Common myeloid progenitor, CD34-positive (primary cell): ENCODE measurements at regions not wholly inside any gene's neighbourhood (a gene's known extent, or its start where the extent isn't known, plus 50 kb on each side); places are given as distances from the start of the nearest gene placed in this dataset.

Experiments used
- CTCF ChIA-PET: fragments of 350-600 bp; sonication (Branson Sonifier 250); formaldehyde crosslinking; loops from one replicate; lab custom pipeline; 2021; ENCODE audit warnings: antibody characterized with exemption; lab: Charles Lee
- POLR2A ChIA-PET: fragments of 350-600 bp; sonication (Branson Sonifier 250); formaldehyde crosslinking; loops from one replicate; lab custom pipeline; 2021; ENCODE audit warnings: antibody characterized with exemption; lab: Charles Lee
- DNase-seq, 3 donors: peaks; one replicate each; pipeline versions ENCODE4 v3.0.0 to v3.0.0-alpha.2; 2013
- H3K27ac ChIP-seq, 2 experiments: 1 replicate in 1 of 2; 2 replicates in 1 of 2; pipeline ENCODE4 v1.7.0; 2013; ENCODE audit warnings: inconsistent platforms in 2 of 2, low read length in 2 of 2, mild to moderate bottlenecking in 2 of 2, low read depth in 1 of 2, moderate library complexity in 1 of 2; ENCODE audit not compliant: severe bottlenecking in 2 of 2, insufficient read depth in 1 of 2, poor library complexity in 1 of 2
- H3K27me3 ChIP-seq, 5 experiments: replicated peaks in 2 of 5; 1 replicate in 3 of 5; 2 replicates in 2 of 5; pipeline versions ENCODE4 v1.6.1 to v1.7.0; 2013; ENCODE audit warnings: low read length in 4 of 5, mild to moderate bottlenecking in 2 of 5, moderate library complexity in 2 of 5, inconsistent platforms in 1 of 5; ENCODE audit not compliant: insufficient read depth in 5 of 5, control insufficient read depth in 4 of 5
- H3K36me3 ChIP-seq, 4 experiments: 1 replicate in 2 of 4; 2 replicates in 2 of 4; pipeline versions ENCODE4 v1.6.1 to v1.7.0; 2013; ENCODE audit warnings: low read length in 3 of 4, control low read depth in 1 of 4, mild to moderate bottlenecking in 1 of 4; ENCODE audit not compliant: control insufficient read depth in 4 of 4, insufficient read depth in 4 of 4
- H3K4me1 ChIP-seq, 4 experiments: 1 replicate in 3 of 4; 2 replicates in 1 of 4; pipeline versions ENCODE4 v1.6.1 to v1.7.1; 2013; ENCODE audit warnings: low read length in 3 of 4, mild to moderate bottlenecking in 3 of 4, control low read depth in 1 of 4, inconsistent platforms in 1 of 4, moderate library complexity in 1 of 4; ENCODE audit not compliant: control insufficient read depth in 4 of 4, insufficient read depth in 4 of 4; ENCODE audit errors: control extremely low read depth in 1 of 4
- H3K4me3 ChIP-seq, 7 experiments: 1 replicate in 4 of 7; 2 replicates in 3 of 7; pipeline versions ENCODE4 v1.5.1 to v1.7.0; 2013; ENCODE audit warnings: mild to moderate bottlenecking in 7 of 7, low read length in 6 of 7, moderate library complexity in 6 of 7, inconsistent platforms in 2 of 7, low read depth in 2 of 7, control low read depth in 1 of 7; ENCODE audit not compliant: insufficient read depth in 4 of 7, control insufficient read depth in 1 of 7; ENCODE audit errors: extremely low read depth in 1 of 7
- H3K9me3 ChIP-seq, 5 experiments: 1 replicate in 4 of 5; 2 replicates in 1 of 5; pipeline versions ENCODE4 v1.6.1 to v1.7.1; 2013; ENCODE audit warnings: low read length in 4 of 5, mild to moderate bottlenecking in 2 of 5, inconsistent platforms in 1 of 5, low read depth in 1 of 5, moderate library complexity in 1 of 5; ENCODE audit not compliant: control insufficient read depth in 4 of 5, insufficient read depth in 2 of 5; ENCODE audit errors: control extremely low read depth in 1 of 5
- WGBS: methylation state at CpG from one replicate; pipeline ENCODE4 v1.1.5; 2013; ENCODE audit not compliant: insufficient coverage; 5-methylcytosine and 5-hydroxymethylcytosine counted together

GRCh38 chr11:104534278-104534677 is 364.0 kb downstream of the CASP12 start:
- CTCF ChIA-PET: interaction anchor here (0.5 kb wide), 1 partner anchor 970 kb away, joined by 3 read pairs; no protein-coding TSS in a partner anchor
- DNase-seq: no peak
- no peaks in the 10 kb centered on the region for H3K36me3 ChIP-seq
- no peak overlapping the region for H3K4me3 ChIP-seq
- H3K27me3 ChIP-seq: no peaks in the 10 kb centered on the region
- peaks cover 0 to 4% (median 0%) of the 10 kb centered on the region in 4 experiments for H3K4me1 ChIP-seq
- POLR2A ChIA-PET: no interaction called here
- no CpG with 5 or more reads among the region's 2 CpGs for WGBS
- no peaks in the 10 kb centered on the region for H3K9me3 ChIP-seq
- H3K27ac ChIP-seq: no peak overlapping the region

GRCh38 chr11:104531894-104532293 is 366.4 kb downstream of the CASP12 start:
- WGBS: 100% methylated on average over 1 of the region's 3 CpGs
- CTCF ChIA-PET: no interaction called here
- POLR2A ChIA-PET: no interaction called here
- Histone ChIP-seq H3K9me3 (no peaks in the 10 kb centered on the region), H3K27me3 (no peaks in the 10 kb centered on the region), H3K4me1 (peaks cover 0 to 4% (median 0%) of the 10 kb centered on the region in 4 experiments), H3K36me3 (no peaks in the 10 kb centered on the region), H3K4me3 (no peak overlapping the region), H3K27ac (no peak overlapping the region)
- peak in 1 of 3 donors; percentile 11 for DNase-seq

DNA sequence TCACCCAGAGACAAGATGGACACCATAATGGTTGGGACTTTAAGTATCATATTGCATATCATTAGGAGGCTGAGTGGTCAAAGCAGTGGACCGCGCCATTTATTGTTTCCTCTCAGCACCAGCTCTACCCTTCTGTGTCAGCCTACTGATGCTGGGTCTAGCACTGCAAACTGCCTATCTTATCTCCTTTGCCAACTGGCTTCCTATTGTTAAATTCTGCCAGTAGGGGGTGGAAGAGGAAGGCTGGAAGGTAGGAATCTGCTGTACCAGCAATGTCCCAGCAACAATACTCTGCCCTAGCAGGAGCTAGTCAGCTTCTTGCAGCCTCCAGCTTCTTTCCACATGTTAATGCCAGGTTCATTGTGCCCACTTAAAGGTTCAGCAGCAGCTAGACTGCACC is 367.1 kb upstream of the PDGFD start:
- H3K4me3 ChIP-seq: no peak overlapping the region
- no peaks in the 10 kb centered on the region for H3K36me3 ChIP-seq
- H3K27ac ChIP-seq: no peak overlapping the region
- ChIA-PET CTCF (no interaction called here), POLR2A (no interaction called here)
- WGBS: 90% methylated on average over 2 of the region's 2 CpGs
- H3K27me3 ChIP-seq: no peaks in the 10 kb centered on the region
- DNase-seq: peak in 2 of 3 donors; percentile 14 to 23
- H3K4me1 ChIP-seq: peaks cover 0 to 4% (median 0%) of the 10 kb centered on the region in 4 experiments
- H3K9me3 ChIP-seq: no peaks in the 10 kb centered on the region

DNA sequence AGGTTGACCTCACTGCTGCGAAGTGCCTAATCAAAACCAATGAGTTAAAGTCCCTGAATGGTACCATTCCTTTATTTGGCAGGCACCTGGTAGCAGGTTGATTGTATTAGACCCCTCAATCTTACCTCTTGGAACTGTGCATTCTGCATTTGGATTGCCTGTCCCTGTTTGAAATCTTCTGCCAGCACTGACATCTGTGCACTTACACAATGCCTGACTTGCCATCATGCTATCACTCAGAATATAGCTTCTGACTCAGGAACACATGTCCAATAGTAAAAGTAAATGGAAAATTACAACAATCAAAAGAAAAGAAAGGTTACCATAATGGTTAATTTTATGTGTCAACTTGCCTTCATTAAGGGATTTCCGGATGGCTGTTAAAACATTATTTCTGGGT is 366.0 kb upstream of the PDGFD start:
- POLR2A ChIA-PET: no interaction called here
- H3K36me3 ChIP-seq: no peaks in the 10 kb centered on the region
- H3K27ac ChIP-seq: no peak overlapping the region
- peaks cover 0 to 4% (median 0%) of the 10 kb centered on the region in 4 experiments for H3K4me1 ChIP-seq
- no peaks in the 10 kb centered on the region for H3K27me3 ChIP-seq
- H3K4me3 ChIP-seq: no peak overlapping the region
- H3K9me3 ChIP-seq: no peaks in the 10 kb centered on the region
- CTCF ChIA-PET: no interaction called here
- WGBS: 100% methylated on average over 1 of the region's 2 CpGs
- no peak for DNase-seq

DNA sequence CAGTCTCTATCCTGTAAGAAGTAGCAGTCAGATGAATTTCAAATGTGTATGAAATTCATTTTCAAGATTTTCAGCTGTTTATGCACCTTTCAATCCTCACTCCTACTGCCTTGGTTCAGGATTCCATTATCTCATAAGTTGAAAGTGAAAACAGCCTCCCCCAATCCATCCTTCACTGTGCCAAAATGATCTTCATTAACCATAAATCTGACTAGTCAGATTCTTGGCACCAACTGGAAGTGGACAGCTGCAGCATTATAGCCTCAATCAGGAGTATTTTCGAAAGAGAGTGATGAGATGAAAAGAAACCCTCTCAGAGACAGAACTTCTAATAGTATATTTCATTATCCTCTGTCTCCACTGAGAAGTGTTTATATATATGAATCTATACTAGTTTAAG is 365.3 kb upstream of the PDGFD start:
- no CpG with 5 or more reads among the region's 1 CpG for WGBS
- H3K27me3 ChIP-seq: no peaks in the 10 kb centered on the region
- H3K4me3 ChIP-seq: no peak overlapping the region
- ChIA-PET CTCF (interaction anchor here (0.9 kb wide), 1 partner anchor 1334 kb away, joined by 5 read pairs; no protein-coding TSS in a partner anchor), POLR2A (no interaction called here)
- H3K27ac ChIP-seq: no peak overlapping the region
- no peaks in the 10 kb centered on the region for H3K9me3 ChIP-seq
- H3K36me3 ChIP-seq: no peaks in the 10 kb centered on the region
- DNase-seq: no peak
- peaks cover 0 to 4% (median 0%) of the 10 kb centered on the region in 4 experiments for H3K4me1 ChIP-seq

DNA sequence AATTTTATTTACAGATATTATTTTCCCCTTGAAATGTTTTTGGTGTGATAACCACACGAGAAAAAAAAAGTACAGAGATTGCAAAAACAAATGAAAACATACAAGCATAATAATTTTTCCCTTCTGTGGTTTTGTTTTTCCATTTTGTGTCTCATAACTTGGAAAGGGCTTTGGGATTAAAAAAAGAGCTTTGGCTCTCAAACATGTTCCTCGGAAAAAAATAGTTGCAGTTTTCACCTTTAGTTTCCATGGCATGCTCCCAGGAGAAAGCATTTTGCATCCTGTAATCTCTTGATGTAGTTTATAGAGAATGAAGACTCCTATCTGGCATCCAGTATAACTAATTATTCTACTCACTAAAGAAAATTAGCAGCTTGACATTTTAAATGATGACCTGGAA is 362.1 kb upstream of the PDGFD start:
- no CpG with 5 or more reads among the region's 2 CpGs for WGBS
- ChIA-PET POLR2A (no interaction called here), CTCF (no interaction called here)
- Histone ChIP-seq H3K27ac (no peak overlapping the region), H3K9me3 (no peaks in the 10 kb centered on the region), H3K4me3 (no peak overlapping the region), H3K27me3 (no peaks in the 10 kb centered on the region), H3K36me3 (no peaks in the 10 kb centered on the region), H3K4me1 (no peaks in the 10 kb centered on the region)
- no peak for DNase-seq

- H3K9me3 ChIP-seq: no peaks in the 10 kb centered on the region
- ChIA-PET CTCF (no interaction called here), POLR2A (no interaction called here)
- no peak for DNase-seq
- no peaks in the 10 kb centered on the region for H3K4me1 ChIP-seq
- WGBS: 100% methylated on average over 1 of the region's 3 CpGs
- H3K36me3 ChIP-seq: no peaks in the 10 kb centered on the region
- H3K4me3 ChIP-seq: no peak overlapping the region
- H3K27me3 ChIP-seq: no peaks in the 10 kb centered on the region
- no peak overlapping the region for H3K27ac ChIP-seq
These were observed 361.5 kb upstream of the PDGFD start for GRCh38 chr11:104525416-104525815.
